HEK293 (cell line): ENCODE measurements at regions not wholly inside any gene's neighbourhood (a gene's known extent, or its start where the extent isn't known, plus 50 kb on each side); places are given as distances from the start of the nearest gene placed in this dataset.
A peak's percentile ranks its signal among the peaks of the same experiment; 100 is the strongest.

ENCODE experiments used
- CTCF ChIA-PET: fragments of 350-600 bp; formaldehyde crosslinking; extraction: SDS; loops from one replicate; lab custom pipeline; 2021; ENCODE audit warnings: antibody characterized with exemption; lab: Yijun Ruan, JAX
- POLR2A ChIA-PET: fragments of 300-600 bp; formaldehyde crosslinking; extraction: SDS; loops from one replicate; lab custom pipeline; 2020; ENCODE audit warnings: antibody characterized with exemption, inconsistent platforms; lab: Yijun Ruan, JAX
- H3K27ac ChIP-seq: fragments of 200-500 bp; sonication (Bioruptor generic); 2 replicates; pipeline ENCODE4 v1.5.1; 2014; ENCODE audit warnings: low read depth, low read length, control low read depth, inconsistent platforms; ENCODE audit errors: extremely low read depth
- H3K36me3 ChIP-seq, 2 experiments: fragments of 200-500 bp in 1 of 2; sonication (Bioruptor generic) in 1 of 2; 1 replicate in 1 of 2; 2 replicates in 1 of 2; pipeline ENCODE4 v1.5.1; 2014 to 2017; ENCODE audit warnings: inconsistent platforms in 2 of 2, low read length in 2 of 2; ENCODE audit not compliant: control insufficient read depth in 2 of 2, insufficient read depth in 1 of 2
- H3K4me1 ChIP-seq: fragments of 200-500 bp; sonication (Bioruptor generic); 2 replicates; pipeline ENCODE4 v1.5.1; 2014; ENCODE audit warnings: mild to moderate bottlenecking, low read length, inconsistent platforms; ENCODE audit not compliant: control insufficient read depth, insufficient read depth
- H3K4me3 ChIP-seq: 2 replicates; pipeline ENCODE4 v1.5.1; 2011; ENCODE audit warnings: low read depth, mild to moderate bottlenecking, control low read depth, low read length, moderate library complexity
- H3K9me3 ChIP-seq: fragments of 200-500 bp; sonication (Bioruptor generic); 2 replicates; pipeline ENCODE4 v1.5.1; 2014; ENCODE audit warnings: low read depth, low read length, inconsistent platforms; ENCODE audit not compliant: control insufficient read depth, insufficient read depth
- EGR2 ChIP-seq: fragments of 450-650 bp; formaldehyde crosslinking; IDR thresholded peaks from 2 replicates; pipeline ENCODE4 v1.5.1; 2016; ENCODE audit warnings: low read depth, missing biosample characterization, missing genetic modification characterization
- FEZF1 ChIP-seq: fragments of 450-650 bp; formaldehyde crosslinking; IDR thresholded peaks from 2 replicates; pipeline ENCODE4 v1.5.1; 2016; ENCODE audit warnings: missing biosample characterization, missing genetic modification characterization
- GLIS1 ChIP-seq: fragments of 450-650 bp; formaldehyde crosslinking; IDR thresholded peaks from 2 replicates; pipeline ENCODE4 v1.5.1; 2016; ENCODE audit warnings: missing biosample characterization, missing genetic modification characterization
- KLF8 ChIP-seq: fragments of 450-650 bp; formaldehyde crosslinking; IDR thresholded peaks from 2 replicates; pipeline ENCODE4 v1.5.1; 2016; ENCODE audit warnings: missing biosample characterization, missing genetic modification characterization
- KLF9 ChIP-seq: fragments of 450-650 bp; formaldehyde crosslinking; IDR thresholded peaks from 2 replicates; pipeline ENCODE4 v1.5.1; 2016; ENCODE audit warnings: missing biosample characterization, missing genetic modification characterization, low read depth
- PRDM1 ChIP-seq: fragments of 450-650 bp; formaldehyde crosslinking; IDR thresholded peaks from 2 replicates; pipeline ENCODE4; 2016; ENCODE audit warnings: missing biosample characterization, missing genetic modification characterization
- PRDM6 ChIP-seq: fragments of 450-650 bp; formaldehyde crosslinking; IDR thresholded peaks from 2 replicates; pipeline ENCODE4 v1.5.1; 2017; ENCODE audit warnings: missing biosample characterization, missing genetic modification characterization
- RBAK ChIP-seq: fragments of 450-650 bp; formaldehyde crosslinking; IDR thresholded peaks from 2 replicates; pipeline ENCODE4 v1.5.1; 2016; ENCODE audit warnings: missing biosample characterization, missing genetic modification characterization
- SP3 ChIP-seq: fragments of 450-650 bp; formaldehyde crosslinking; IDR thresholded peaks from 2 replicates; pipeline ENCODE4 v1.5.1; 2016; ENCODE audit warnings: missing biosample characterization, missing genetic modification characterization
- TCF7L2 ChIP-seq: IDR thresholded peaks from 2 replicates; pipeline ENCODE4 v1.6.1; 2011; ENCODE audit warnings: low read depth, mild to moderate bottlenecking, inconsistent platforms, low read length, moderate library complexity, borderline replicate concordance
- WT1 ChIP-seq: fragments of 450-650 bp; formaldehyde crosslinking; IDR thresholded peaks from 2 replicates; pipeline ENCODE4 v1.5.1; 2016; ENCODE audit warnings: missing biosample characterization, missing genetic modification characterization
- ZBTB1 ChIP-seq: fragments of 450-650 bp; formaldehyde crosslinking; IDR thresholded peaks from 2 replicates; pipeline ENCODE4 v1.5.1; 2016; ENCODE audit warnings: missing biosample characterization, missing genetic modification characterization
- ZBTB48 ChIP-seq: fragments of 450-650 bp; formaldehyde crosslinking; IDR thresholded peaks from 2 replicates; pipeline ENCODE4 v1.5.1; 2016; ENCODE audit warnings: missing biosample characterization, missing genetic modification characterization
- ZIC2 ChIP-seq: fragments of 450-650 bp; formaldehyde crosslinking; IDR thresholded peaks from 2 replicates; pipeline ENCODE4 v1.5.1; 2016; ENCODE audit warnings: missing biosample characterization, missing genetic modification characterization
- ZNF114 ChIP-seq: fragments of 450-650 bp; formaldehyde crosslinking; IDR thresholded peaks from 2 replicates; pipeline ENCODE4 v1.5.0; 2017; ENCODE audit warnings: missing biosample characterization, missing genetic modification characterization
- ZNF132 ChIP-seq: fragments of 450-650 bp; formaldehyde crosslinking; IDR thresholded peaks from 2 replicates; pipeline ENCODE4 v1.5.1; 2017; ENCODE audit warnings: missing biosample characterization, missing genetic modification characterization, borderline replicate concordance
- ZNF133 ChIP-seq: fragments of 450-650 bp; formaldehyde crosslinking; IDR thresholded peaks from 2 replicates; pipeline ENCODE4 v1.5.1; 2016; ENCODE audit warnings: missing biosample characterization, missing genetic modification characterization
- ZNF184 ChIP-seq: fragments of 450-650 bp; IDR thresholded peaks from 2 replicates; pipeline ENCODE4 v1.5.1; 2018; ENCODE audit warnings: missing biosample characterization, mild to moderate bottlenecking, missing genetic modification characterization
- ZNF324 ChIP-seq: fragments of 450-650 bp; formaldehyde crosslinking; IDR thresholded peaks from 2 replicates; pipeline ENCODE4 v1.5.1; 2016; ENCODE audit warnings: missing biosample characterization, missing genetic modification characterization
- ZNF350 ChIP-seq: fragments of 450-650 bp; formaldehyde crosslinking; IDR thresholded peaks from 2 replicates; pipeline ENCODE4 v1.5.0; 2017; ENCODE audit warnings: missing biosample characterization, mild to moderate bottlenecking, missing genetic modification characterization
- ZNF366 ChIP-seq: fragments of 450-650 bp; formaldehyde crosslinking; conservative IDR thresholded peaks from 2 replicates; pipeline ENCODE4 v1.5.1; 2016; ENCODE audit warnings: missing biosample characterization, missing genetic modification characterization
- ZNF426 ChIP-seq: fragments of 450-650 bp; formaldehyde crosslinking; IDR thresholded peaks from 2 replicates; pipeline ENCODE4 v1.5.1; 2017; ENCODE audit warnings: missing biosample characterization, missing genetic modification characterization, mild to moderate bottlenecking, inconsistent platforms, moderate library complexity
- ZNF48 ChIP-seq: fragments of 450-650 bp; formaldehyde crosslinking; IDR thresholded peaks from 2 replicates; pipeline ENCODE4 v1.5.1; 2016; ENCODE audit warnings: missing biosample characterization, missing genetic modification characterization
- ZNF510 ChIP-seq: fragments of 450-650 bp; formaldehyde crosslinking; IDR thresholded peaks from 2 replicates; pipeline ENCODE4 v1.5.1; 2018; ENCODE audit warnings: mild to moderate bottlenecking, missing genetic modification characterization, missing biosample characterization; ENCODE audit not compliant: insufficient replicate concordance
- ZNF600 ChIP-seq: fragments of 450-650 bp; formaldehyde crosslinking; IDR thresholded peaks from 2 replicates; pipeline ENCODE4 v1.5.1; 2016; ENCODE audit warnings: missing biosample characterization, missing genetic modification characterization
- ZNF621 ChIP-seq: fragments of 450-650 bp; formaldehyde crosslinking; IDR thresholded peaks from 2 replicates; pipeline ENCODE4 v1.5.1; 2017; ENCODE audit warnings: missing biosample characterization, missing genetic modification characterization
- ZNF692 ChIP-seq: fragments of 450-650 bp; formaldehyde crosslinking; IDR thresholded peaks from 2 replicates; pipeline ENCODE4 v1.5.1; 2016; ENCODE audit warnings: missing biosample characterization, missing genetic modification characterization
- ZNF776 ChIP-seq: fragments of 450-650 bp; formaldehyde crosslinking; IDR thresholded peaks from 2 replicates; pipeline ENCODE4 v1.5.0; 2017; ENCODE audit warnings: missing biosample characterization, missing genetic modification characterization, borderline replicate concordance
- ZNF791 ChIP-seq: fragments of 450-650 bp; formaldehyde crosslinking; IDR thresholded peaks from 2 replicates; pipeline ENCODE4 v1.5.1; 2016; ENCODE audit warnings: missing biosample characterization, missing genetic modification characterization
- ZSCAN4 ChIP-seq: fragments of 450-650 bp; formaldehyde crosslinking; IDR thresholded peaks from 2 replicates; pipeline ENCODE4 v1.5.1; 2017; ENCODE audit warnings: missing biosample characterization, missing genetic modification characterization
- ZSCAN5A ChIP-seq: fragments of 450-650 bp; formaldehyde crosslinking; IDR thresholded peaks from 2 replicates; pipeline ENCODE4 v1.5.1; 2016; ENCODE audit warnings: missing biosample characterization, missing genetic modification characterization

GRCh38 chr3:40864915-40865314 is 334.4 kb upstream of the CTNNB1 start:
- no peak overlapping the region for H3K27ac ChIP-seq
- no peaks in the 10 kb centered on the region for H3K4me1 ChIP-seq
- H3K36me3 ChIP-seq, result no peaks in the 10 kb centered on the region
- no peak overlapping the region for H3K4me3 ChIP-seq
- CTCF ChIA-PET, result no interaction called here
- no peak for TF ChIP-seq ZNF132 (tag by site-specific recombination)
- no peak for TF ChIP-seq ZNF600
- TF ChIP-seq ZNF510 (tag by site-specific recombination), result no peak
- no peak for TF ChIP-seq ZNF324
- no peak for TF ChIP-seq ZNF621
- no peak for TF ChIP-seq ZSCAN4 (tag by site-specific recombination)
- no peak for TF ChIP-seq KLF9 (tag by site-specific recombination)
- no peak for TF ChIP-seq ZNF114 (tag by site-specific recombination)
- TF ChIP-seq ZNF426, result no peak
- TF ChIP-seq ZIC2 (tag by site-specific recombination), result no peak
- no peak for TF ChIP-seq RBAK (tag by site-specific recombination)
- no peak for TF ChIP-seq ZSCAN5A
- no peak for TF ChIP-seq FEZF1 (tag by site-specific recombination)
- TF ChIP-seq ZNF350 (tag by site-specific recombination), result no peak
- TF ChIP-seq ZNF366, result no peak
- no peak for TF ChIP-seq KLF8
- TF ChIP-seq ZNF48 (tag by site-specific recombination), result no peak
- no peaks in the 10 kb centered on the region for H3K9me3 ChIP-seq
- POLR2A ChIA-PET, result no interaction called here

GRCh38 chr3:40867797-40868196 is 331.5 kb upstream of the CTNNB1 start:
- Histone ChIP-seq H3K4me1 (no peaks in the 10 kb centered on the region), H3K4me3 (no peak overlapping the region), H3K27ac (no peak overlapping the region), H3K9me3 (no peaks in the 10 kb centered on the region), H3K36me3 (no peaks in the 10 kb centered on the region)
- CTCF ChIA-PET, result no interaction called here
- TF ChIP-seq EGR2 (tag by site-specific recombination), result 0 out of 2 replicates have a peak, but pooled peaks have one; percentile 16
- TF ChIP-seq ZNF791, result no peak
- POLR2A ChIA-PET, result no interaction called here

GRCh38 chr3:40869013-40869412 is 330.3 kb upstream of the CTNNB1 start:
- ChIA-PET POLR2A (no interaction called here), CTCF (interaction anchor here (1.4 kb wide), 1 partner anchor 20 kb away, joined by 3 read pairs; no protein-coding TSS in a partner anchor)
- Histone ChIP-seq H3K9me3 (no peaks in the 10 kb centered on the region), H3K4me1 (no peaks in the 10 kb centered on the region), H3K27ac (no peak overlapping the region), H3K4me3 (no peak overlapping the region), H3K36me3 (no peaks in the 10 kb centered on the region)
- no peak for TF ChIP-seq GLIS1 (tag by site-specific recombination)
- TF ChIP-seq ZNF324, result no peak
- TF ChIP-seq WT1, result no peak
- TF ChIP-seq PRDM1, result no peak
- no peak for TF ChIP-seq ZNF692 (tag by site-specific recombination)
- TF ChIP-seq SP3, result no peak
- no peak for TF ChIP-seq ZNF184 (tag by site-specific recombination)
- TF ChIP-seq TCF7L2, result no peak
- no peak for TF ChIP-seq ZNF600
- TF ChIP-seq ZBTB1 (tag by site-specific recombination), result no peak
- TF ChIP-seq ZNF776 (tag by site-specific recombination), result no peak
- TF ChIP-seq PRDM6, result no peak
- no peak for TF ChIP-seq ZBTB48 (tag by site-specific recombination)
- no peak for TF ChIP-seq ZNF350 (tag by site-specific recombination)
- no peak for TF ChIP-seq ZNF133 (tag by site-specific recombination)
